OCI-LY1 (cell line): ENCODE measurements at regions not wholly inside any gene's neighbourhood (a gene's known extent, or its start where the extent isn't known, plus 50 kb on each side); places are given as distances from the start of the nearest gene placed in this dataset.

Experiments used
- H2AFZ ChIP-seq: fragments of 200-600 bp; sonication (generic), shearing (Covaris generic); 2 replicates; pipeline ENCODE4 v1.6.0; 2014; ENCODE audit warnings: antibody characterized with exemption, mild to moderate bottlenecking, low read length
- H3F3A ChIP-seq: fragments of 200-600 bp; sonication (generic), shearing (Covaris generic); 2 replicates; pipeline ENCODE4 v1.6.0; 2014; ENCODE audit warnings: mild to moderate bottlenecking, antibody characterized with exemption, low read length, moderate library complexity; ENCODE audit not compliant: insufficient read depth
- H3K27ac ChIP-seq: fragments of 200-600 bp; sonication (generic); 2 replicates; pipeline ENCODE4 v1.5.1; 2014; ENCODE audit warnings: low read length, mixed run types, mild to moderate bottlenecking, low read depth; ENCODE audit not compliant: poor library complexity, severe bottlenecking
- H3K27me3 ChIP-seq: fragments of 200-600 bp; sonication (generic); 2 replicates; pipeline ENCODE4 v1.6.0; 2014; ENCODE audit warnings: antibody characterized with exemption, mild to moderate bottlenecking, low read length, moderate library complexity; ENCODE audit not compliant: insufficient read depth
- H3K36me3 ChIP-seq: fragments of 200-600 bp; sonication (generic); 2 replicates; pipeline ENCODE4 v1.6.1; 2014; ENCODE audit warnings: mild to moderate bottlenecking, antibody characterized with exemption, low read length, moderate library complexity, mixed read lengths; ENCODE audit not compliant: insufficient read depth
- H3K4me1 ChIP-seq: fragments of 200-600 bp; sonication (generic); 2 replicates; pipeline ENCODE4 v1.5.1; 2014; ENCODE audit warnings: mild to moderate bottlenecking, low read length, moderate library complexity; ENCODE audit not compliant: insufficient read depth, severe bottlenecking
- H3K4me2 ChIP-seq: fragments of 200-600 bp; sonication (generic), shearing (Covaris generic); 2 replicates; pipeline ENCODE4 v1.6.1; 2014; ENCODE audit warnings: low read length
- H3K4me3 ChIP-seq: fragments of 200-600 bp; sonication (generic); 2 replicates; pipeline ENCODE4 v1.5.1; 2014; ENCODE audit warnings: low read length, low read depth, mild to moderate bottlenecking, mixed read lengths; ENCODE audit not compliant: poor library complexity, severe bottlenecking
- H3K79me2 ChIP-seq: fragments of 200-600 bp; shearing (Covaris generic); 2 replicates; pipeline ENCODE4 v1.6.1; 2016; ENCODE audit warnings: mixed run types, low read length, mixed read lengths; ENCODE audit not compliant: insufficient read depth
- H3K9ac ChIP-seq: fragments of 200-600 bp; sonication (generic), shearing (Covaris generic); 2 replicates; pipeline ENCODE4 v1.6.1; 2014; ENCODE audit warnings: mild to moderate bottlenecking, low read length, mixed read lengths
- H3K9me2 ChIP-seq: fragments of 200-600 bp; sonication (generic), shearing (Covaris generic); 2 replicates; pipeline ENCODE4 v1.6.1; 2014; ENCODE audit warnings: low read depth, mild to moderate bottlenecking, low read length, mixed read lengths
- H3K9me3 ChIP-seq: fragments of 200-600 bp; shearing (Covaris generic); 2 replicates; pipeline ENCODE4 v1.6.1; 2014; ENCODE audit warnings: low read length, mixed read lengths
- H4K20me1 ChIP-seq: fragments of 200-600 bp; sonication (generic), shearing (Covaris generic); 2 replicates; pipeline ENCODE4 v1.6.0; 2016; ENCODE audit warnings: mild to moderate bottlenecking, low read length; ENCODE audit not compliant: insufficient read depth
- CTCF ChIP-seq: fragments of 200-600 bp; sonication (generic), shearing (Covaris generic); IDR thresholded peaks from 2 replicates; pipeline ENCODE4 v1.5.1; 2017; ENCODE audit warnings: mild to moderate bottlenecking, antibody characterized with exemption, low read length, moderate library complexity, mixed read lengths
- EZH2 ChIP-seq: fragments of 200-600 bp; sonication (generic), shearing (Covaris generic); IDR thresholded peaks from 2 replicates; pipeline ENCODE4 v1.8.0; 2017; ENCODE audit warnings: borderline replicate concordance, mixed run types, mild to moderate bottlenecking, antibody characterized with exemption, low read length, moderate library complexity, mixed read lengths

- H3F3A ChIP-seq: no peaks in the 10 kb centered on the region
- no peaks in the 10 kb centered on the region for H3K9me2 ChIP-seq
- H3K4me3 ChIP-seq: no peak overlapping the region
- no peaks in the 10 kb centered on the region for H4K20me1 ChIP-seq
- H3K27me3 ChIP-seq: no peaks in the 10 kb centered on the region
- H3K27ac ChIP-seq: no peak overlapping the region
- no peak overlapping the region for H2AFZ ChIP-seq
- TF ChIP-seq CTCF (no peak), EZH2 (no peak)
- no peak overlapping the region for H3K9ac ChIP-seq
- no peak overlapping the region for H3K4me2 ChIP-seq
- H3K36me3 ChIP-seq: no peaks in the 10 kb centered on the region
- no peaks in the 10 kb centered on the region for H3K9me3 ChIP-seq
- no peaks in the 10 kb centered on the region for H3K4me1 ChIP-seq
- H3K79me2 ChIP-seq: no peaks in the 10 kb centered on the region
Observed at GRCh38 chrX:69082753-69083150, 82.5 kb downstream of the PJA1 start.

- no peaks in the 10 kb centered on the region for H3K79me2 ChIP-seq
- no peaks in the 10 kb centered on the region for H3K4me1 ChIP-seq
- no peaks in the 10 kb centered on the region for H3K9me2 ChIP-seq
- H3F3A ChIP-seq: no peaks in the 10 kb centered on the region
- H3K9me3 ChIP-seq: no peaks in the 10 kb centered on the region
- H3K4me2 ChIP-seq: no peak overlapping the region
- H3K4me3 ChIP-seq: no peak overlapping the region
- H3K9ac ChIP-seq: no peak overlapping the region
- TF ChIP-seq CTCF (no peak), EZH2 (no peak)
- no peak overlapping the region for H3K27ac ChIP-seq
- H3K27me3 ChIP-seq: no peaks in the 10 kb centered on the region
- H3K36me3 ChIP-seq: no peaks in the 10 kb centered on the region
- no peaks in the 10 kb centered on the region for H4K20me1 ChIP-seq
- H2AFZ ChIP-seq: no peak overlapping the region
Observed at GRCh38 chrX:69082055-69082752, 83.0 kb downstream of the PJA1 start.

DNA sequence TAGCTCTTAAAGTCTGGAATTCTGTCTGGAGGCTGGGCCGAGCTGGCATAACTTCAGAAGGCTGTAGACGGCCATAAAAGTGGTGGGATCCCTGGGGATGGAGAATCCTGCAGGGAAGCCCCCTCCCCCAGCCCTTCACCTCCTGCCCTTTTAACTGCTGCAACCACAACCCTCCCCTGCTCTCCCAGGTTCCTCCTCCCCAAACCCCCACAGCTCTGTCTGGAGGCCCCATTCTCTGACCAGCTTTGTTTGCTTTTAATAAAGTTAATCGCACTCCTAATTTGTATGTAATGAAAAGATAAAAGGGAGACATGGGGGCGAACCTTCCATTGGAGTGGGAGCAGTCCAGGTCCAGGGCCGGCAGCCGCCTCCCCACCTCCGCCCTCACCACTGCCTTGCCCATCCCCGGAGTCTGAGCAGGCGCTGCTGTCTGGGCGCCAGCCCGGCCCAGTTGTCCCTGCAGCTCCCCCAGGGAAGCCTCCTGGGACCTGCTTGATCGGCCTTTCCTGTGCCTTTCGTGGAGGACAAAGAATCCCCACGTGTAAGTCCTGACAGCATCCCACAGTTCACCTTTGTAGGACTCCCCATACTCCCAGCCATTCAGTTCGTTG is 84.3 kb downstream of the PJA1 start:
- Histone ChIP-seq H3K9ac (no peak overlapping the region), H3K36me3 (no peaks in the 10 kb centered on the region), H3K4me1 (no peaks in the 10 kb centered on the region), H3K4me2 (no peak overlapping the region), H2AFZ (no peak overlapping the region), H3K27ac (no peak overlapping the region), H3K27me3 (no peaks in the 10 kb centered on the region), H4K20me1 (no peaks in the 10 kb centered on the region), H3K9me2 (no peaks in the 10 kb centered on the region), H3K9me3 (no peaks in the 10 kb centered on the region), H3K79me2 (no peaks in the 10 kb centered on the region), H3K4me3 (no peak overlapping the region), H3F3A (no peaks in the 10 kb centered on the region)
- TF ChIP-seq EZH2: no peak
- TF ChIP-seq CTCF: no peak
